IPS-15b (cell line): ENCODE measurements at regions not wholly inside any gene's neighbourhood (a gene's known extent, or its start where the extent isn't known, plus 50 kb on each side); places are given as distances from the start of the nearest gene placed in this dataset.
"Not testable (repeated sequence)": the region's sequence is repeated elsewhere in the genome, so short reads cannot be mapped to it uniquely, and the experiment has no call there.

Source experiments
- H3K27me3 ChIP-seq: one replicate; pipeline ENCODE4 v1.6.1; 2013; ENCODE audit warnings: low read length; ENCODE audit not compliant: control insufficient read depth, insufficient read depth
- H3K36me3 ChIP-seq: one replicate; pipeline ENCODE4 v1.6.1; 2013; ENCODE audit warnings: low read length; ENCODE audit not compliant: control insufficient read depth, insufficient read depth
- H3K4me1 ChIP-seq: one replicate; pipeline ENCODE4 v1.6.1; 2013; ENCODE audit warnings: mild to moderate bottlenecking, low read length; ENCODE audit not compliant: control insufficient read depth, insufficient read depth
- H3K4me3 ChIP-seq: one replicate; pipeline ENCODE4 v1.5.1; 2013; ENCODE audit warnings: low read depth, low read length
- H3K9ac ChIP-seq: one replicate; pipeline ENCODE4 v1.6.1; 2013; ENCODE audit warnings: low read depth, mild to moderate bottlenecking, low read length
- H3K9me3 ChIP-seq: one replicate; pipeline ENCODE4 v1.6.1; 2013; ENCODE audit warnings: mild to moderate bottlenecking, low read length; ENCODE audit not compliant: control insufficient read depth, insufficient read depth

DNA sequence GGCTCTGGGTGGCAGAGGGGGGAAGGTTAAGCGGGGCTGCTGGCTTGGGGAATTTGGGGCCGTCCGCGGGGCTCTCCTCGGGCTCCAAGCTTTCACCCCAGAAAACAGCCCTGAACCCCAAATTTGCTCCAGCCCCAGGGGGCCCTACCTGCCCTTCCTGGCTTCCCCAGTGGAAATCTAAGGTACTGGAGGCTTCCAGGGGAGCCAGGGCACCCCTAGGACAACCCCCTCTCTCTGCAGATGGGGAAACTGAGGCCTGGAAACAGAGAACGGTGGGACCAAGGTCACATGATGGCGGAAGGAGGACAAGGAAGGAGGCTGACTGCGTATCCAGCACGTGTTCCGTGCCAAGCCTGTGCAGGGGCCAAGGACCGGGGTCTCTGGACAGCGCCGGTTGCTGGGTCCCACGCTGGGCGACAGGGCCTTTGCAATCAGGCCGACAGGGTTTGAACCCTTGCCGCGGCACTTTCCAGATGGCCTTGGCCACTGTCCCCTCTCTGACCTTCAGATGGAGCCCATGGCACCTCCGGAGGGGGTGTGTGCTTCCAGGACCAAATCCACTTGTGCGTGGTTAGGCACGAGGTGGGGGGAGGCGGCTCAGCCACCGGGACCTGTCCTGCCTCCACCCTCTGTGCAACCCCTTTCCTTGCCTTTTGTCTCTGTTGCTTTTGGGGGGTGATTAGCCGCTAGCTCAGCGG lies 183.1 kb downstream of the C9orf50 start:
- peak overlapping the region; percentile 72 for H3K4me3 ChIP-seq
- H3K27me3 ChIP-seq, result peaks cover 59% of the 10 kb centered on the region
- no peaks in the 10 kb centered on the region for H3K9me3 ChIP-seq
- peaks cover 8% of the 10 kb centered on the region for H3K4me1 ChIP-seq
- H3K9ac ChIP-seq, result no peak overlapping the region
- no peaks in the 10 kb centered on the region for H3K36me3 ChIP-seq

DNA sequence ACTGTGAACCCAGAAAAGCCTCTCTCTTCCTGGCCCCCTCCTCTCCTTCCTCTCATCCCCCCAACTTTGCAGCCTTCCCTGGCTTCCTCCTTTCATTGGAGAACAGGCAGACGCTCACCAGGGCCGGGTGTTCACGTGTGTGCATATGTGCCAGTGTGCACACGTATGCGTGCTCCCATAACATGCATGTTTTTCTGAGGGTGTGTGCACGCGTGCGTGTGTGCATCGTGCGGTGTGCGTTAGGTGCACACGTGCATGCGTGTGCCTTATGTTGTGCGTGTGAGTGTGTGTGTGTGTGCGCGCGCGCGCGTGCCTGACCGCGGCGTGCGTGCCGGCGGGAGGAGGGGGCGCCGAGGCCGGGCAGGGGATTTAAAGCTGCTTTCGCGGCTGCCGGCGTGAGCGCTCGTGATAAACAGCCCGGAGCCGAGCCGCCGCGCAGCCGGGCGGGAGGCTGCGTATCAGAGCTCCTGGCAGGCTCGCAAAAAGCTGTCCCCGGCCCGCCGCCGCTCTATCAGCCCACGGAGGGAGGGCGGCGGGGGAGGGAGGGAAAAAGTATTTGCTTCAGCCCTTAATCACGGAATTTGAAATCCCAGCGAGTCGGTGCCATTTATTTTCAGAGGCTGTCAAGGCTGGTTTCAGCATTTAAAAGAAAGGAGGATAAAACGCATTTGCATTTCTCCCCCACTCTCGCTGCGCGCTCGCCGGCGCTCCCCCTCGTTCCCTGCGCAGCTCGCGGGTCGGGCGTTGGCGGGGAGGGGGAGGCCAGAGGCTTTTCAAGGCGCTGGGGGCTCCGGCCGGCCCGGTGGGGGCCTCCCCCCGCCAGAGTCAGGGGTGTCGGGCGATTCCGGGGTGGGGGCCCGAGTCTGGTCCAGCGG lies 183.9 kb downstream of the C9orf50 start:
- H3K4me3 ChIP-seq, result peak overlapping the region; percentile 72
- H3K4me1 ChIP-seq, result peaks cover 8% of the 10 kb centered on the region
- no peak overlapping the region for H3K9ac ChIP-seq
- H3K36me3 ChIP-seq, result no peaks in the 10 kb centered on the region
- H3K27me3 ChIP-seq, result peaks cover 59% of the 10 kb centered on the region
- no peaks in the 10 kb centered on the region for H3K9me3 ChIP-seq

DNA sequence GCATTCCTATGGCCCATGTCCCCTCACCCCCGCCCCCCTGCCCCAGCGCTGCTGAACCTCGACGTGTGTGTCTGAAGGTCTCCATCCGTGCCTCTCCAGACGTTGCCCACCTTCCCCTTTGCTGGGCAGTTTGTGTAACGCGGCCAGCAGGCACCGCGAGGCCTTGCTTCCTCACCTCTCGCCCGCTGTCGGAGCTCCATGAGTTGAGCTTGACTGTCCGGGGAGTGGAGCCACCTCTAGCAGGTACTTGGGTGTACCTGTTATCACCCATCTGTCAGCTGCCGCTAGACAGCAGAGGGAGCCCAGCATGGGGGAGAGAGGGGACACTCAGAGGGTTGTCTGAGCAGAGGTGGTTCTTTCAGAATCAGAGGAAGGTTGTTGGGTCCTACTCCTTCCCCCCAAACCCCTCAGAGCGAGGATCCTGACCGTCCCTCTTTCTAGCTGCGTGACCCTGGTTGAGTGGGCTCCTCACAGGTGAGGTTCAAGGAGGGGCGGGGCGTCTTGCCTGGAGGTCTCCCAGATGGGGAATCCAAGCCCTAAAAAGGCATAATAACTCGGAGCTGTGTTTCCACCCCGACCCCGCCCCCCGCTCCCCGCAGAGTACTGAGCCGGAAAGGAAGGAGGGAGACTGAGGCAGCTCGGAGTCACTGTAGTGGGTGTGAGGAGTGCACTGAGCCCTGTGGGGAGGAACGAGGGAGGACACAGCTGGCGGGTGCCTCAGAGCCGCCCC lies 184.7 kb downstream of the C9orf50 start:
- peaks cover 8% of the 10 kb centered on the region for H3K4me1 ChIP-seq
- H3K4me3 ChIP-seq, result peak overlapping the region; percentile 72
- H3K9me3 ChIP-seq, result no peaks in the 10 kb centered on the region
- H3K36me3 ChIP-seq, result no peaks in the 10 kb centered on the region
- no peak overlapping the region for H3K9ac ChIP-seq
- H3K27me3 ChIP-seq, result peaks cover 57% of the 10 kb centered on the region

DNA sequence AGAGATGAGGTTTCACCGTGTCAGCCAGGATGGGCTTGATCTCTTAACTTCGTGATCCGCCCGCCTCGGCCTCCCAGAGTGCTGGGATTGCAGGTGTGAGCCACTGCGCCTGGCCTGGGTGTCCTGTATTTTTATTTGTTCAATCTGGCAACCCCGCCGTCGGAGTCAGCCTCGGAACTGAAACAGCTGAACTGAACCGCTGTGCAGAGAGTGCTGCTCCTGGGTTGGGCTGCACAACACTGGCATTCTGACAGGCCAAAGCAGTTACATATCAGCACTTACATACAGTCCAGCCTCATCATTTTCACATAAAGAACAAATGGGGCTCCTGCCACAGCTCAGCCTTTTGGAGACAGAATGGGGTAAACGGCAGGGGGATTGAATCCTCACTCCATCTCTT lies 185.6 kb downstream of the C9orf50 start:
- Histone ChIP-seq H3K27me3 (peaks cover 54% of the 10 kb centered on the region), H3K4me3 (no peak overlapping the region), H3K4me1 (peaks cover 8% of the 10 kb centered on the region), H3K9ac (no peak overlapping the region), H3K9me3 (no peaks in the 10 kb centered on the region), H3K36me3 (no peaks in the 10 kb centered on the region)

GRCh38 chr9:129434187-129434586 lies 186.7 kb downstream of the C9orf50 start:
- Histone ChIP-seq H3K27me3 (peaks cover 46% of the 10 kb centered on the region), H3K36me3 (no peaks in the 10 kb centered on the region)

DNA sequence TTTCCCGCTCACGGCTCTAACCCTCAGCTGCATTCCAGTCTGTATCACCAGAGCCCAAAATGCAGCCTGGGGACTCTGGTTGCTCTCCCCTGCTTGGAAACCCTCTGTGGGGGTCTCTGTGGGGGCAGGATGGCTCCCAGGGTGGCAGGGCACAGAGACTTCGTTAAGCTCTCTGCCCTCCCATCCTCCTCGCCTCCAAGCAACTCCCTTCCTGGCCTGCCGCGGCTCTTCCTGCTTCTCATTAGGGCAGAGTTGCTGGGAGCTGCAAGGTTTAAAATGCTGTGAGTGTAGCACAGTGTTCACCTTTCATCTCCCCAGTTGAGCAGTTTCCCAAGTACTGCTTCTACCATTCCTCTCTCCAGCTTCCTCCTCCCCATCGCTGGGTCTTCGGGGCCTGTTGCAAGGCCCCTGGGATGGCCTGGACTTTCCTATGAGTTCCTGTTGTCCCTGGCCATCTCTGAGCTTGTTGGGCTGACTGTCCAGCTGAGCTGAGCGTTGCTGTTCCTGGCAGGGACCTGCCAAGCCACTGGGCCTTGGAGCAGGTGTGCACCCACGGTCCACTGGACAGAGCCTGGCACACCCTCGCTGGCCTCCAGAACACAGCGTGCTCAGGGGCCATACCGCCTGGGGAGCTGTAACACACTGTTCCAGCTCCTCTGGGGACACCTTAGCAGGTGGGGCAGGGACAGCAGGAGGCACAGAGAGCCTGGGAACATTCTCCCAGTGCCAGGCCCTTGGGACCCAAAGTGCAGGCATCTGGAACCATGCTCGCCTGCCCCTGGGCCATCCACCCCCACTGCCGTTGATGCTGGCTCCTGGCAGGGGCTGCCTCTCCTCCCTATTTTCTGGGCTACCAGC lies 188.4 kb downstream of the C9orf50 start:
- no peak overlapping the region for H3K4me3 ChIP-seq
- peaks cover 30% of the 10 kb centered on the region for H3K27me3 ChIP-seq
- H3K4me1 ChIP-seq, result peaks cover 3% of the 10 kb centered on the region
- H3K9me3 ChIP-seq, result no peaks in the 10 kb centered on the region
- H3K9ac ChIP-seq, result no peak overlapping the region
- H3K36me3 ChIP-seq, result no peaks in the 10 kb centered on the region

More at GRCh38 chr9:129434187-129434586, 186.7 kb downstream of the C9orf50 start:
- H3K4me1 ChIP-seq, result peaks cover 8% of the 10 kb centered on the region
- H3K4me3 ChIP-seq, result no peak overlapping the region
- H3K9ac ChIP-seq, result no peak overlapping the region
- H3K9me3 ChIP-seq, result no peaks in the 10 kb centered on the region

DNA sequence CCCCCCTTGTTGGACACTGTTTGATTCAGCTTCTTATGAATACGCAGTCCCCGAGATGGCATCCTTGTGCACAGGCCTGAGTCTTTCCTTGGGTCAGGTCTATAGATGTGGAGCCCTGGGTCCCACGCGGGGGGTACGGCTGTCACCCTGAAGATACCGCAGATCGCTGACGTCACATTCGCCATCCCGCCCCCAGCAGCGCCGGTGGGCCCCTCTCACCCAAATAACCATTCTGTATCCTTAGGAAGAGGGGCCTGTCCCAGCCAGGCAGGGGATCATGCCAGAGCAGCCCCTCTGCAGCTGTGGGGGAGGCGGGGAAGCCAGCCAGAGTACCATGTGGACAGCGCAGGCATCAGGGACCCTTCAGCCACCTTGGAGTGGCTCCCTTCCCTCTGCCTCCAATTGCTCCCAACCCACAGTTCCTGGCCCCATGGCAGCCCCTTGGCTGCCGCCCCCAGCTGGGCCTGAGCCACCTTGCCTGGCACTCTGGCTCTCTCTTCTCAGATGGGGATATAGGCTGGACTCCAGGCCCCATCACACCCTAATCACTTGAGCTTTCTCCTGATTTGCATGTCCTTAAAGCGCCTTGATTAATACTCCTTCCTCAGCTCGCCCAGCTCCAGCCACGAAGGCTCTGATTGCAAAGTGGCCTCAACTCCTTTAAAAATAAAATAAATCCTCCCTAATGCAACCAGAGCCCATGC lies 189.8 kb downstream of the C9orf50 start:
- no peaks in the 10 kb centered on the region for H3K9me3 ChIP-seq
- peaks cover 16% of the 10 kb centered on the region for H3K27me3 ChIP-seq
- no peaks in the 10 kb centered on the region for H3K36me3 ChIP-seq
- H3K9ac ChIP-seq, result no peak overlapping the region
- no peak overlapping the region for H3K4me3 ChIP-seq
- H3K4me1 ChIP-seq, result no peaks in the 10 kb centered on the region

GRCh38 chr9:129428864-129429577 lies 191.9 kb downstream of the C9orf50 start:
- Histone ChIP-seq H3K36me3 (no peaks in the 10 kb centered on the region), H3K9ac (no peak overlapping the region), H3K27me3 (peaks cover 3% of the 10 kb centered on the region), H3K4me3 (no peak overlapping the region), H3K4me1 (no peaks in the 10 kb centered on the region), H3K9me3 (no peaks in the 10 kb centered on the region)

GRCh38 chr9:129427149-129427548 lies 193.8 kb downstream of the C9orf50 start:
- no peaks in the 10 kb centered on the region for H3K9me3 ChIP-seq
- H3K4me3 ChIP-seq, result no peak overlapping the region
- no peaks in the 10 kb centered on the region for H3K4me1 ChIP-seq
- no peak overlapping the region for H3K9ac ChIP-seq
- no peaks in the 10 kb centered on the region for H3K27me3 ChIP-seq
- H3K36me3 ChIP-seq, result no peaks in the 10 kb centered on the region

- H3K4me1 ChIP-seq, H3K27me3 ChIP-seq, H3K4me3 ChIP-seq, H3K36me3 ChIP-seq, H3K9ac ChIP-seq, H3K9me3 ChIP-seq: not testable (repeated sequence)
Measured at GRCh38 chr9:129423755-129424154, 197.1 kb downstream of the C9orf50 start.
